HCT116 (cell line): ENCODE measurements at regions not wholly inside any gene's neighbourhood (a gene's known extent, or its start where the extent isn't known, plus 50 kb on each side); places are given as distances from the start of the nearest gene placed in this dataset.

Experiments used
- ATAC-seq: fragments of 200-7000 bp; cut with Tn5 transposase; 2 replicates; pipeline ENCODE4 v1.9.1; 2020; ENCODE audit warnings: mild to moderate bottlenecking, moderate library complexity
- BruUV-seq: library from RNA; stranded (reverse); fragments of 400-500 nt; replicated peaks from 2 replicates; lab custom pipeline; 2021; lab: Mats Ljungman, UMichigan
- CTCF ChIA-PET: fragments of 300-600 bp; sonication (Branson Sonifier 250); formaldehyde crosslinking; loops from one replicate; lab custom pipeline; 2021; ENCODE audit warnings: antibody characterized with exemption; lab: Charles Lee
- POLR2A ChIA-PET: fragments of 300-600, 350-600 bp; sonication (Branson Sonifier 250); formaldehyde crosslinking; loops from one replicate; lab custom pipeline; 2021; ENCODE audit warnings: antibody characterized with exemption; lab: Charles Lee
- RAD21 ChIA-PET, 2 experiments: fragments of 300-600 bp; sonication (Branson Sonifier 250); formaldehyde crosslinking; loops; one replicate each; lab custom pipeline; 2023; ENCODE audit warnings: low total read pairs in 2 of 2; ENCODE audit not compliant: uncharacterized antibody in 2 of 2, unreplicated experiment in 2 of 2, low non-redundant PET in 1 of 2; lab: Charles Lee
- DNase-seq: peaks from one replicate; pipeline ENCODE4 v3.0.0-alpha.2; 2010; ENCODE audit warnings: low read depth, low spot score
- H2AFZ ChIP-seq: fragments of 200-600 bp; shearing (Covaris generic), sonication (generic); 2 replicates; pipeline ENCODE4 v1.6.1; 2017; ENCODE audit warnings: low read depth, mixed run types, mixed read lengths, antibody characterized with exemption, low read length; ENCODE audit not compliant: poor library complexity, severe bottlenecking
- H3K27ac ChIP-seq: 2 replicates; pipeline ENCODE4 v1.5.1; 2012; ENCODE audit warnings: low read depth, low read length
- H3K27me3 ChIP-seq: fragments of 200-600 bp; sonication (generic); 2 replicates; pipeline ENCODE4 v1.6.1; 2016; ENCODE audit warnings: mixed run types, low read length, mixed read lengths; ENCODE audit not compliant: insufficient read depth
- H3K36me3 ChIP-seq, 2 experiments: fragments of 200-500 bp in 1 of 2; fragments of 200-600 bp in 1 of 2; sonication (Bioruptor generic) in 1 of 2; sonication (generic) in 1 of 2; 2 replicates each; pipeline versions ENCODE4 v1.5.1 to v1.6.1; 2014 to 2016; ENCODE audit warnings: low read length in 2 of 2, inconsistent platforms in 1 of 2, mixed read lengths in 1 of 2, mixed run types in 1 of 2; ENCODE audit not compliant: insufficient read depth in 2 of 2, control insufficient read depth in 1 of 2
- H3K4me1 ChIP-seq, 2 experiments: fragments of 200-600 bp in 1 of 2; sonication (generic) in 1 of 2; 2 replicates each; pipeline versions ENCODE4 v1.5.1 to v1.6.1; 2012 to 2017; ENCODE audit warnings: low read length in 2 of 2, inconsistent platforms in 1 of 2, mild to moderate bottlenecking in 1 of 2, mixed read lengths in 1 of 2, mixed run types in 1 of 2, moderate library complexity in 1 of 2; ENCODE audit not compliant: insufficient read depth in 2 of 2, control insufficient read depth in 1 of 2
- H3K4me2 ChIP-seq: fragments of 200-600 bp; sonication (generic); 2 replicates; pipeline ENCODE4 v1.6.1; 2017; ENCODE audit warnings: mixed run types, low read length, mixed read lengths
- H3K4me3 ChIP-seq, 2 experiments: fragments of 200-600 bp in 1 of 2; sonication (generic) in 1 of 2; replicated peaks in 1 of 2; 2 replicates each; pipeline ENCODE4 v1.5.1; 2011 to 2016; ENCODE audit warnings: low read length in 2 of 2, control low read depth in 1 of 2, low read depth in 1 of 2, mild to moderate bottlenecking in 1 of 2, mixed read lengths in 1 of 2, mixed run types in 1 of 2
- H3K79me2 ChIP-seq: fragments of 200-600 bp; sonication (generic); 2 replicates; pipeline ENCODE4 v1.6.1; 2017; ENCODE audit warnings: mild to moderate bottlenecking, mixed run types, low read length, moderate library complexity, mixed read lengths; ENCODE audit not compliant: insufficient read depth
- H3K9ac ChIP-seq: fragments of 200-600 bp; sonication (generic); 2 replicates; pipeline ENCODE4 v1.6.1; 2016; ENCODE audit warnings: low read length, mixed read lengths
- H3K9me2 ChIP-seq: fragments of 200-600 bp; sonication (generic), shearing (Covaris generic); 2 replicates; pipeline ENCODE4 v1.6.1; 2017; ENCODE audit warnings: mixed run types, mild to moderate bottlenecking, moderate library complexity; ENCODE audit not compliant: insufficient read depth
- H3K9me3 ChIP-seq, 2 experiments: fragments of 200-500 bp in 1 of 2; fragments of 200-600 bp in 1 of 2; sonication (Bioruptor generic) in 1 of 2; sonication (generic) in 1 of 2; 2 replicates each; pipeline ENCODE4 v1.6.1; 2014 to 2017; ENCODE audit warnings: low read length in 2 of 2, mixed read lengths in 2 of 2, inconsistent platforms in 1 of 2, low read depth in 1 of 2, mild to moderate bottlenecking in 1 of 2, mixed run types in 1 of 2, moderate library complexity in 1 of 2; ENCODE audit not compliant: control insufficient read depth in 1 of 2, insufficient read depth in 1 of 2
- H4K20me1 ChIP-seq: fragments of 200-600 bp; sonication (generic), shearing (Covaris generic); 2 replicates; pipeline ENCODE4 v1.6.1; 2017; ENCODE audit warnings: mixed run types, mild to moderate bottlenecking, moderate library complexity; ENCODE audit not compliant: insufficient read depth
- CBX3 ChIP-seq: IDR thresholded peaks from 2 replicates; pipeline ENCODE4 v1.6.1; 2012; ENCODE audit warnings: low read depth
- EGR1 ChIP-seq: IDR thresholded peaks from 2 replicates; pipeline ENCODE4 v1.6.1; 2012; ENCODE audit warnings: low read depth
- ELF1 ChIP-seq: IDR thresholded peaks from 2 replicates; pipeline ENCODE4 v1.6.1; 2012; ENCODE audit warnings: low read depth, borderline replicate concordance
- EZH2 ChIP-seq: fragments of 200-600 bp; sonication (generic); IDR thresholded peaks from 2 replicates; pipeline ENCODE4 v1.6.1; 2017; ENCODE audit warnings: antibody characterized with exemption, mixed run types
- EZH2phosphoT487 ChIP-seq: fragments of 200-600 bp; IDR thresholded peaks from 2 replicates; pipeline ENCODE4 v1.6.1; 2018; ENCODE audit warnings: antibody characterized with exemption, borderline replicate concordance
- JUND ChIP-seq: IDR thresholded peaks from 2 replicates; pipeline ENCODE4 v1.6.1; 2012
- POLR2AphosphoS5 ChIP-seq: IDR thresholded peaks from 2 replicates; pipeline ENCODE4 v1.6.1; 2011; ENCODE audit warnings: mild to moderate bottlenecking, low read depth, low read length, moderate library complexity
- RAD21 ChIP-seq: IDR thresholded peaks from 2 replicates; pipeline ENCODE4 v1.6.1; 2012; ENCODE audit warnings: low read depth, mild to moderate bottlenecking
- SIN3A ChIP-seq: IDR thresholded peaks from 2 replicates; pipeline ENCODE4 v1.6.1; 2012; ENCODE audit warnings: low read depth
- SP1 ChIP-seq: IDR thresholded peaks from 2 replicates; pipeline ENCODE4 v1.6.1; 2012; ENCODE audit warnings: low read depth
- SRF ChIP-seq: IDR thresholded peaks from 2 replicates; pipeline ENCODE4 v1.6.1; 2012; ENCODE audit warnings: low read depth
- ZFX ChIP-seq: fragments of 450-650 bp; IDR thresholded peaks from 2 replicates; pipeline ENCODE4 v1.6.1; 2017
- ZNF274 ChIP-seq: fragments of 200-500 bp; sonication (Bioruptor generic); IDR thresholded peaks from 2 replicates; pipeline ENCODE4 v1.6.1; 2014; ENCODE audit warnings: mild to moderate bottlenecking, low read depth, low read length, inconsistent platforms
- intact Hi-C: fragments of 100-400 bp; cut with micrococcal nuclease; formaldehyde crosslinking; loops from 2 replicates; pipeline ENCODE4 v1.10.0; 2022
- TF ChIP-seq, protein P1 (sequence below), 3 experiments: fragments of 200-600 bp in 1 of 3; sonication (generic) in 1 of 3; IDR thresholded peaks in 2 of 3; conservative IDR thresholded peaks in 1 of 3; 2 replicates each; pipeline ENCODE4 v1.5.1; 2012 to 2017; ENCODE audit warnings: low read depth in 2 of 3, low read length in 2 of 3, antibody characterized with exemption in 1 of 3, borderline replicate concordance in 1 of 3, control low read depth in 1 of 3, mild to moderate bottlenecking in 1 of 3, mixed read lengths in 1 of 3, mixed run types in 1 of 3, moderate library complexity in 1 of 3; ENCODE audit not compliant: insufficient read depth in 1 of 3
- TF ChIP-seq, protein P2 (sequence below): IDR thresholded peaks from 2 replicates; pipeline ENCODE4 v1.6.1; 2012
- TF ChIP-seq, protein P3 (sequence below): IDR thresholded peaks from 2 replicates; pipeline ENCODE4 v1.6.1; 2012

DNA sequence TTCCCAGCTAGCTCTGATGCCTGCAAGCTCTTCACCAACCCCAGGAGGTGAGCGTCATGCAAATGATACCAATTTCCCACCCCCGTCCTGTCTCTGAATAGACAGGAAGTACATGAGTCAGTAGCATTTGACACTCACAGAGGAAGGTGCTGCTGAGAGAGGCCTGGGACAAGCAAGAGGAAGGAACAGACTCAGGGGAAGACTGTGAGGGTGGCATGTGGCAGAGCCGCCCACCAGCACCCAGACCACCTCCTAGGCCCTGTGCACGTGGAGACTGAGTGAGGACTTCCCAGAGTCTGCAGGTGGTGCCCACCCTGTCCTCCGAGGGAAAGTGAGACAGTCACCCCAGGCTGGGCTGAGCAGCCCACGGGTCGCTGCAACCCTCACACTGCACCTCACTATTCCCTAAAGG is 199.5 kb upstream of the SFSWAP start:
- H3K4me2 ChIP-seq, result peak overlapping the region; percentile 35; the same call in 1 of the 2 replicates
- no peaks in the 10 kb centered on the region for H3K9me2 ChIP-seq
- no peaks in the 10 kb centered on the region for H3K9me3 ChIP-seq
- POLR2A ChIA-PET, result no interaction called here
- RAD21 ChIA-PET, result no interaction called here
- peaks cover 0 to 5% of the 10 kb centered on the region in 2 experiments; a peak in 2 of 4 replicates for H3K4me1 ChIP-seq
- H3K36me3 ChIP-seq, result no peaks in the 10 kb centered on the region
- ATAC-seq (peak; percentile 46), DNase-seq (peak; percentile 3)
- no TSS peak for BruUV-seq
- no peak for TF ChIP-seq SRF
- H4K20me1 ChIP-seq, result no peaks in the 10 kb centered on the region
- no peak overlapping the region for H2AFZ ChIP-seq
- H3K9ac ChIP-seq, result no peak overlapping the region
- intact Hi-C loops, result no loop called here
- H3K27ac ChIP-seq, result no peak overlapping the region
- CTCF ChIA-PET, result no interaction called here
- peaks cover 18% of the 10 kb centered on the region for H3K27me3 ChIP-seq
- no peaks in the 10 kb centered on the region for H3K79me2 ChIP-seq
- no peak overlapping the region for H3K4me3 ChIP-seq

DNA sequence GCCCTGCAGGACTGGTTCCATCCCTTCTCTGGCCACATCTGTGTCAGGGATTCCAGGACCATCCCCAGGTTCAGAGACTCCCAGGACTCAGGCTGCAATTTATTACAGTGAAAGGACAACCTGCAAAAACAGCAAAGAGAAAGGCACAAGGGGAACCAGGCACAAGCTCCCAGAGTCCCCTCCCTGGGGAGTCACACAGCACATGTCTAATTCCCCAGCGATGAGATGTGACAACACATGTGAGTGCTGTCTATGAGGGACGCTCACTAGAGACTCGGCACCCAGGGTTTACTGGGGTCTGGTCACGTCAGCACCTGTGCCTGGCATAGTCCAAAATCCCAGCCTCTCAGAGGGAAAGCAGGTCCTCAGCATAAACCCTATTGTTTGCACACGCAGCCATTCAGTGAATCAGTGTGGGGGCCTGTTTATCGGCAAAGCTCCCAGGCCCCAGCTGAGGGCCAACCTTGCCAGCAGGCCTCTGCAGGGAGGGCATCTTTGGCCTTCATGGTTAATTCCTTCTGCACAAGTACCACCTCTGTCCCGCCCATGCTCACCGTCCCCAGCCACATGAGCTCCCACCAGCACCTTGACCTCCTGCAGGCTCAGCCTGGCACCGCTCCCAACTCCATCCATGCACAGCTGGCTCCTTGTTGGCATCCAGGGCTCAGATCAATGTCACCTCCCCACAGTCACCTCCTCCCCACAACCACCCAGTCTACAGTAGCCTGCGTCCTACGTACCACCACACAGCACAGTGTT is 198.9 kb upstream of the SFSWAP start:
- H2AFZ ChIP-seq, result no peak overlapping the region
- H3K9me2 ChIP-seq, result no peaks in the 10 kb centered on the region
- no peak overlapping the region for H3K9ac ChIP-seq
- H3K4me3 ChIP-seq, result no peak overlapping the region
- ChIA-PET POLR2A (no interaction called here), RAD21 (no interaction called here), CTCF (no interaction called here)
- no peaks in the 10 kb centered on the region for H4K20me1 ChIP-seq
- H3K79me2 ChIP-seq, result no peaks in the 10 kb centered on the region
- BruUV-seq, result no TSS peak
- DNase-seq (no peak), ATAC-seq (no peak)
- no peak overlapping the region for H3K4me2 ChIP-seq
- peaks cover 13% of the 10 kb centered on the region for H3K27me3 ChIP-seq
- no peaks in the 10 kb centered on the region for H3K9me3 ChIP-seq
- intact Hi-C loops, result no loop called here
- no peak overlapping the region for H3K27ac ChIP-seq
- H3K36me3 ChIP-seq, result no peaks in the 10 kb centered on the region
- H3K4me1 ChIP-seq, result peaks cover 0 to 5% of the 10 kb centered on the region in 2 experiments; a peak in 2 of 4 replicates
- TF ChIP-seq EZH2phosphoT487 (no peak), ZNF274 (no peak), SRF (no peak), ELF1 (no peak), EZH2 (no peak), CBX3 (no peak), SIN3A (no peak), POLR2AphosphoS5 (no peak), ZFX (no peak), RAD21 (no peak), EGR1 (no peak), JUND (no peak), SP1 (no peak)
- TF ChIP-seq, protein P1, sequence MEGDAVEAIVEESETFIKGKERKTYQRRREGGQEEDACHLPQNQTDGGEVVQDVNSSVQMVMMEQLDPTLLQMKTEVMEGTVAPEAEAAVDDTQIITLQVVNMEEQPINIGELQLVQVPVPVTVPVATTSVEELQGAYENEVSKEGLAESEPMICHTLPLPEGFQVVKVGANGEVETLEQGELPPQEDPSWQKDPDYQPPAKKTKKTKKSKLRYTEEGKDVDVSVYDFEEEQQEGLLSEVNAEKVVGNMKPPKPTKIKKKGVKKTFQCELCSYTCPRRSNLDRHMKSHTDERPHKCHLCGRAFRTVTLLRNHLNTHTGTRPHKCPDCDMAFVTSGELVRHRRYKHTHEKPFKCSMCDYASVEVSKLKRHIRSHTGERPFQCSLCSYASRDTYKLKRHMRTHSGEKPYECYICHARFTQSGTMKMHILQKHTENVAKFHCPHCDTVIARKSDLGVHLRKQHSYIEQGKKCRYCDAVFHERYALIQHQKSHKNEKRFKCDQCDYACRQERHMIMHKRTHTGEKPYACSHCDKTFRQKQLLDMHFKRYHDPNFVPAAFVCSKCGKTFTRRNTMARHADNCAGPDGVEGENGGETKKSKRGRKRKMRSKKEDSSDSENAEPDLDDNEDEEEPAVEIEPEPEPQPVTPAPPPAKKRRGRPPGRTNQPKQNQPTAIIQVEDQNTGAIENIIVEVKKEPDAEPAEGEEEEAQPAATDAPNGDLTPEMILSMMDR (IDR thresholded peaks at IDR 0.05 in 2 of 3, conservative IDR thresholded peaks at IDR 0.05 in 1 of 3; ENCODE audit: borderline replicate concordance in 1 of 3, insufficient read depth in 1 of 3, low read depth in 2 of 3, low read length in 2 of 3), result no peak
- TF ChIP-seq, protein P2, sequence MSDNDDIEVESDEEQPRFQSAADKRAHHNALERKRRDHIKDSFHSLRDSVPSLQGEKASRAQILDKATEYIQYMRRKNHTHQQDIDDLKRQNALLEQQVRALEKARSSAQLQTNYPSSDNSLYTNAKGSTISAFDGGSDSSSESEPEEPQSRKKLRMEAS, result no peak
- TF ChIP-seq, protein P3, sequence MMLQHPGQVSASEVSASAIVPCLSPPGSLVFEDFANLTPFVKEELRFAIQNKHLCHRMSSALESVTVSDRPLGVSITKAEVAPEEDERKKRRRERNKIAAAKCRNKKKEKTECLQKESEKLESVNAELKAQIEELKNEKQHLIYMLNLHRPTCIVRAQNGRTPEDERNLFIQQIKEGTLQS, result no peak
